Activated T-cell treated with anti-CD3 and anti-CD28 coated beads, Interleukin-2, amount 50 U/mL, for 72 hours (primary cell): ENCODE measurements at regions not wholly inside any gene's neighbourhood (a gene's known extent, or its start where the extent isn't known, plus 50 kb on each side); places are given as distances from the start of the nearest gene placed in this dataset.
"Not testable (repeated sequence)": the region's sequence is repeated elsewhere in the genome, so short reads cannot be mapped to it uniquely, and the experiment has no call there.

ENCODE experiments used
- ATAC-seq, 2 donors: fragments of 150-1000 bp; cut with Tn5 transposase; replicated peaks in 1 of 2; 2 replicates each; pipeline ENCODE4 v1.10.0; 2021; ENCODE audit warnings: moderate library complexity in 2 of 2, mild to moderate bottlenecking in 1 of 2
- DNase-seq, 2 donors: peaks; one replicate each; pipeline ENCODE4 v3.0.0; 2021 to 2022; ENCODE audit warnings: mixed read lengths in 1 of 2
- H3K27ac Mint-ChIP-seq: one replicate; pipeline ENCODE4 v1.8.0; 2022; ENCODE audit warnings: mild to moderate bottlenecking, moderate library complexity, mixed read lengths
- H3K27me3 Mint-ChIP-seq: one replicate; pipeline ENCODE4 v1.8.0; 2022; ENCODE audit warnings: low read depth, mixed read lengths
- H3K36me3 Mint-ChIP-seq, 2 donors: one replicate each; pipeline ENCODE4 v1.8.0; 2022; ENCODE audit warnings: mixed read lengths in 2 of 2, mild to moderate bottlenecking in 1 of 2; ENCODE audit not compliant: insufficient read depth in 2 of 2
- H3K4me1 Mint-ChIP-seq: one replicate; pipeline ENCODE4 v1.8.0; 2022; ENCODE audit warnings: low read depth, mixed read lengths
- H3K4me3 Mint-ChIP-seq, 2 donors: one replicate each; pipeline ENCODE4 v1.8.0; 2022; ENCODE audit warnings: mild to moderate bottlenecking in 2 of 2, mixed read lengths in 2 of 2, moderate library complexity in 2 of 2
- H3K9me3 Mint-ChIP-seq, 2 donors: one replicate each; pipeline ENCODE4 v1.8.0; 2022; ENCODE audit warnings: mixed read lengths in 2 of 2

DNA sequence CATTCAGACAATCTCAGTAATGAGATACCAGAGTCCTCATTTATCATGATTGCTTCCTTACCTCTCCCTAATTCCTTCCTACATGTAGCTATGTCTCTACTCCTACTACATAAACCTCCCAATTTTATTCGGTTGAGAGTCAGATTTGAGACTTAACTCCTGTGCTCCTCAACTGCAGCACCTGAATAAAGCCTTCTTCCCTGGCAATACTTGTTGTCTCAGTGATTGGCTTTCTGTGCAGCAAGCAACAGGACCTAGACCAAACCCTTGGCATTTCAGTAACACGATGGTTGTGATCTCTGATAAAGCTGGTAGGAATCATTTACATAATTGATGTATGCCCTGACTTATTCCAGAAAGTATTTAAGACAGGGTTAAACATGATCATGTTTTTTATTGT, 106.7 kb upstream of the NANOGP8 start:
- Mint-ChIP-seq H3K4me3 (no peak overlapping the region), H3K9me3 (peaks cover 0 to 8% of the 10 kb centered on the region in 2 donors), H3K27ac (no peak overlapping the region), H3K36me3 (no peaks in the 10 kb centered on the region), H3K4me1 (no peaks in the 10 kb centered on the region), H3K27me3 (no peaks in the 10 kb centered on the region)
- ATAC-seq, result no peak
- DNase-seq, result no peak

- H3K27ac Mint-ChIP-seq, result no peak overlapping the region
- no peak for DNase-seq
- peaks cover 0 to 3% of the 10 kb centered on the region in 2 donors for H3K9me3 Mint-ChIP-seq
- no peaks in the 10 kb centered on the region for H3K36me3 Mint-ChIP-seq
- H3K27me3 Mint-ChIP-seq, result no peaks in the 10 kb centered on the region
- no peaks in the 10 kb centered on the region for H3K4me1 Mint-ChIP-seq
- H3K4me3 Mint-ChIP-seq, result no peak overlapping the region
- ATAC-seq, result no peak
Observed at GRCh38 chr15:35186346-35186745, 101.3 kb upstream of the NANOGP8 start.

DNA sequence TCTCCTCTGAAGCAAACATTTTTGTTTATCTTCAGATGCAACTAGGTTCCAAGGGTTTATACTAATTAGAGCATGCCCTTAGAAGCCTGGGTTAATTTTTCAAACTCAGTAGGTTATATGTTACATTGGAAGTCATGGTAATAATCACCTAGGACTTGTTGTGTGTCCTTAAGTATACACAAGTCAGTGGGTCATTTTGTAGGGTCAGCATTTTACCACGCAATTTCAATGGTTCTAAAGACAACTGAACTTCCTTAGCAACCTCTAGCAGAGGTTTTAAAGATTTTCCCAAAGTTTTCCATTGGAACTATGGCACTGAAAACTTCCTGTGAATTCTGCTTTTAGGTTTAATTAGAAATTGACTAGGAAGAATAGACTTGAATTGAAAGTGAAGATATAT, 99.6 kb upstream of the NANOGP8 start:
- Mint-ChIP-seq H3K36me3 (no peaks in the 10 kb centered on the region), H3K27me3 (no peaks in the 10 kb centered on the region), H3K4me1 (no peaks in the 10 kb centered on the region), H3K4me3 (no peak overlapping the region), H3K27ac (no peak overlapping the region), H3K9me3 (no peaks in the 10 kb centered on the region)
- ATAC-seq (no peak), DNase-seq (no peak)

DNA sequence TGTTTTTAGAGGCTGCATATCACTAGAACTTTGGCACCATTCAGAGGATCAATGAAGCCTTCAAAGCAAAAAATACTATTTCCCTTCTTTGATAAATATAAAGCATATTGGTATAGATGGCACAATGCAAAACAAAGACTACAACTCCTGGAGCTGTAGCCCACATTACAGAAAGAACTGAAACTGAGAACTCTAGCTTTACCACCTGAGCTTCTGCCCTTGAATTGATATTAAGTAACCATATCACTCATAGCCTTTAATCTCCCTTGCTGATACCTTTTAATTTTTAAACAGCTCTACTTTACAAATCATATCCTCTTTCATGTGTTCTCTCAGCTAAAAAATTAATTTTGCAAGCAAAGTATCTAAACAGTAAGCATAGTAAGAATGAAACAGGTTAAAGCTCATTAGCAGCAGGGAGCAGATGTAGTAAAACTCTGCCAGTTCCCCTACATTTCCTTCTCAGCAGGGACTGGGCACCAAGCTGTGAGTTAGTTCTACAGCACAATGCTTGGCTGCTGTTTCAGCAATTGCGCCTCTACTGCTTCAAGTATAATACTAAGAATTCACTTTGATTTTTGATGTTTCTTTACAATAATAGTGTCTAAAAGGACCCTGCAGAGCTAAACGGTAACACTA, 97.9 kb upstream of the NANOGP8 start:
- no peaks in the 10 kb centered on the region for H3K4me1 Mint-ChIP-seq
- DNase-seq (no peak), ATAC-seq (peak in 1 of 2 donors; percentile 43)
- H3K27me3 Mint-ChIP-seq, result no peaks in the 10 kb centered on the region
- H3K9me3 Mint-ChIP-seq, result no peaks in the 10 kb centered on the region
- no peaks in the 10 kb centered on the region for H3K36me3 Mint-ChIP-seq
- H3K27ac Mint-ChIP-seq, result no peak overlapping the region
- H3K4me3 Mint-ChIP-seq, result no peak overlapping the region

DNA sequence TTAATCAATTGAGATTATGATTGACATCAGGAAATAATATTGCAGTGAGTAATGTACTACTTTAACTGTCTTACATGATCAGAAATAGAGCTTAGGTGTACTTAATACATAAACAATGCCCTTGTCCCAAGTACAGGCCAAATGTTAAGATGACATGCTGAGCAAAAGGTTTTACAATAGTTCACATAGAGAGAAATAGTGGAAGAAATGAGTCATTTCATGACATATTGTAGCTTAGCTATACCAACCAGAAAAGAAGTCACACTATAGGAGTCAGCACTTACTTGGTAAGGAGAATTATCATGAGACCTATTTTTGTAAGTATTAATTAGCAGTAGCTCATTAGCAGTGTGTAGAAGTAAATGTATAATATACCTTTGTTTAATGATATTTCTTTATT, 96.4 kb upstream of the NANOGP8 start:
- ATAC-seq, result peak; percentile 38 to 55
- Mint-ChIP-seq H3K9me3 (no peaks in the 10 kb centered on the region), H3K27me3 (no peaks in the 10 kb centered on the region), H3K4me1 (no peaks in the 10 kb centered on the region), H3K27ac (no peak overlapping the region), H3K36me3 (no peaks in the 10 kb centered on the region), H3K4me3 (no peak overlapping the region)
- DNase-seq, result no peak

DNA sequence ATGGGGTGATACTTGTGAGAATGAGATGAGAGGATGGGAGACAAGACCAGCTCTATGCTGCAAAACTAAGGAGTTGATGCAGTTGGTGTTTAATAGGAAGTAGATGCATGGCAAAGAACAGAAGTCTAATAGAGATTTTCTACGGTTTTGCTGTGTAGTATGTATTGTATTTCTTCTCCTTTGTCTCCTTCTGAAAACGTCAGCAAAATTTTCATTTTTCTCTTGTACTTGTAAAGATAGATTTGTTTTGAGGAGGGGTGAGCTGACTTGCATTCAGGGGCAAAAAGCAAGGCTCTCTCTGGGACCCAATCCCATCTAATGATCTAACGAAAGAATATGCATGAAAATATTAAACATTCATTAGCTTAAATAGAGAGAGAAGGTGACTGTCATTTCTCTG, 94.6 kb upstream of the NANOGP8 start:
- H3K36me3 Mint-ChIP-seq, result no peaks in the 10 kb centered on the region
- no peak for DNase-seq
- no peaks in the 10 kb centered on the region for H3K4me1 Mint-ChIP-seq
- H3K9me3 Mint-ChIP-seq, result no peaks in the 10 kb centered on the region
- no peak for ATAC-seq
- no peaks in the 10 kb centered on the region for H3K27me3 Mint-ChIP-seq
- H3K4me3 Mint-ChIP-seq, result no peak overlapping the region
- no peak overlapping the region for H3K27ac Mint-ChIP-seq

GRCh38 chr15:35178186-35178585, 93.1 kb upstream of the NANOGP8 start:
- H3K4me3 Mint-ChIP-seq, ATAC-seq, H3K27ac Mint-ChIP-seq, H3K36me3 Mint-ChIP-seq, H3K27me3 Mint-ChIP-seq, H3K4me1 Mint-ChIP-seq, DNase-seq, H3K9me3 Mint-ChIP-seq: not testable (repeated sequence)

GRCh38 chr15:35174948-35175347, 89.9 kb upstream of the NANOGP8 start:
- no peak for DNase-seq
- H3K27ac Mint-ChIP-seq, result no peak overlapping the region
- H3K4me1 Mint-ChIP-seq, result no peaks in the 10 kb centered on the region
- H3K4me3 Mint-ChIP-seq, result no peak overlapping the region
- no peaks in the 10 kb centered on the region for H3K9me3 Mint-ChIP-seq
- no peaks in the 10 kb centered on the region for H3K27me3 Mint-ChIP-seq
- H3K36me3 Mint-ChIP-seq, result no peaks in the 10 kb centered on the region
- ATAC-seq, result no peak

DNA sequence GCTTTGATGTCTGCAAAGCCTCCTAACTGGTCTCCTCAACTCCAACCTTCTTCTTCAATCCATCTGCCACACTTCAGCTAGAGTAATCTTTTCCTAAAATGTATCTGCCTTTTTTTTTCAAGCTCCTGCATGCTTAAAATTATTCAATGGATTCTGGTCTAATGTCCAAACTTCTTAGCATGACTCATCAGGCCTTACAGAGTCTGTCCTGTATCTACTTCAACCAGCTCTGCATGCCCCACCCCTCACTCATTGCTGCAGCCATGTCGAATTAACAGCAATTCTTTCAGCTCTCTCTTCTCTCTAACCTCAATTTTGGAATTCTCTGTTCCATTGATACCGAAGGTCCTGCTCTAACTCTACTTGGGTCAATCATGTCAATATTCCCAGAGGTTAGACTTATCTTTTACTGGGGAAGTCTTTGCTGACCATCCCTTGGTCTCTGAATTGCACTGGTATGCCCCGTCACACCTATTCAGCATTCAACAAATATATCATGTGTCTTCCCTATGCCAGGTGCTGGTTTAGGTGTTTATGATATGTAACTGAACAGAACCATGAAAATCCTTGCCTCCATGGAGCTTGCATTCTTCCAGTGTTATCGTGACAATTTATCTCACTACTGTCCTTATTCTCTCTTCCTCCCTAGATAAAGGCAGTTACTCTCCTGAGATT, 88.5 kb upstream of the NANOGP8 start:
- no peak for DNase-seq
- H3K9me3 Mint-ChIP-seq, result no peaks in the 10 kb centered on the region
- H3K4me3 Mint-ChIP-seq, result no peak overlapping the region
- no peaks in the 10 kb centered on the region for H3K27me3 Mint-ChIP-seq
- H3K27ac Mint-ChIP-seq, result no peak overlapping the region
- ATAC-seq, result no peak
- H3K36me3 Mint-ChIP-seq, result no peaks in the 10 kb centered on the region
- H3K4me1 Mint-ChIP-seq, result no peaks in the 10 kb centered on the region

DNA sequence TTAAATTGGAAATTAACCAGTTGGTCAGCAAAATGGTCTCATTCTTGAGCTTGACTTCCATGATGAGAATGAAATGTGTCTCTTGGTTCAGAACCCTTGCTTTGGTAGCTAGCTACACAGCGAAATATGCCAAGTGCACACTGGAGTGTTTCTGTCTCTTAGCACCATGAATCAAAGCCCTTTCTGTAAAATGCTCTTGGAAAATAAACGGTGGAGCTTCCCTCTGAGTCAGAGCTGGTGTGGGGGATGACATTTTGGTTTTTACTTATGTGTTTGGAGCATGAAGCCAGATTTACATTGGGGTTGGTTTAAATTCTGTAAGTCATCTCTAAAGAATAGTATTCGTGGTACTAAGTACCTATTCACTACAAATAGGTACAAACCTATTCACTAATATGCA, 85.1 kb upstream of the NANOGP8 start:
- Mint-ChIP-seq H3K9me3 (no peaks in the 10 kb centered on the region), H3K27ac (no peak overlapping the region), H3K4me3 (no peak overlapping the region), H3K36me3 (no peaks in the 10 kb centered on the region), H3K27me3 (no peaks in the 10 kb centered on the region), H3K4me1 (no peaks in the 10 kb centered on the region)
- DNase-seq (no peak), ATAC-seq (no peak)

- Mint-ChIP-seq H3K27ac (no peak overlapping the region), H3K4me1 (no peaks in the 10 kb centered on the region), H3K36me3 (no peaks in the 10 kb centered on the region), H3K9me3 (no peaks in the 10 kb centered on the region), H3K4me3 (no peak overlapping the region), H3K27me3 (no peaks in the 10 kb centered on the region)
- no peak for ATAC-seq
- no peak for DNase-seq
Observed at GRCh38 chr15:35168464-35168863, 83.4 kb upstream of the NANOGP8 start.

GRCh38 chr15:35167675-35168074, 82.6 kb upstream of the NANOGP8 start:
- no peak for DNase-seq
- H3K4me1 Mint-ChIP-seq, result no peaks in the 10 kb centered on the region
- H3K27me3 Mint-ChIP-seq, result no peaks in the 10 kb centered on the region
- H3K9me3 Mint-ChIP-seq, result peaks cover 0 to 2% of the 10 kb centered on the region in 2 donors
- H3K4me3 Mint-ChIP-seq, result no peak overlapping the region
- H3K36me3 Mint-ChIP-seq, result no peaks in the 10 kb centered on the region
- no peak for ATAC-seq
- no peak overlapping the region for H3K27ac Mint-ChIP-seq

- no peaks in the 10 kb centered on the region for H3K36me3 Mint-ChIP-seq
- ATAC-seq (no peak), DNase-seq (no peak)
- no peak overlapping the region for H3K27ac Mint-ChIP-seq
- no peaks in the 10 kb centered on the region for H3K4me1 Mint-ChIP-seq
- no peaks in the 10 kb centered on the region for H3K27me3 Mint-ChIP-seq
- peaks cover 0 to 2% of the 10 kb centered on the region in 2 donors for H3K9me3 Mint-ChIP-seq
- H3K4me3 Mint-ChIP-seq, result no peak overlapping the region
Observed at GRCh38 chr15:35166730-35167359, 81.8 kb upstream of the NANOGP8 start.

DNA sequence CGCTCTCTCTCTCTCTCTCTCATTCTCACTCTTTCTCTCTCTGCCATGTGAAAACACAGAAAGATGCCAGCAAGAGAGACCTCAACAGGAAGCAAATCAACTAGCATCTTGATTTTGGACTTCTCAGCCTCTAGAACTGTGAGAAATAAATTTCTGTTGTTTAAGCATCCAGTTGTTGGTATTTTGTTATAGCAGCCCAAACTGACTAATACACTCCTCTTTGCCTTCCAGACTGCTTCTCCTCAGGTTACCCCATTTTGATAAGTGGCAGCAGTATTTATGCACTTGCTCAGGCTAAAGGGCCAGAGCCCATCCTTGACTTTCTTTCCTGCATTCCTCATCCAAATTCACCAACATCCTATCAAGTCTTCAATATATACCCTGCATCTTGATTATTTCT, 76.6 kb upstream of the NANOGP8 start:
- H3K9me3 Mint-ChIP-seq, result peaks cover 0 to 2% of the 10 kb centered on the region in 2 donors
- no peaks in the 10 kb centered on the region for H3K36me3 Mint-ChIP-seq
- no peak for ATAC-seq
- H3K27me3 Mint-ChIP-seq, result no peaks in the 10 kb centered on the region
- H3K4me1 Mint-ChIP-seq, result no peaks in the 10 kb centered on the region
- no peak overlapping the region for H3K4me3 Mint-ChIP-seq
- DNase-seq, result no peak
- H3K27ac Mint-ChIP-seq, result no peak overlapping the region
